K562 (cell line): ENCODE measurements at regions not wholly inside any gene's neighbourhood (a gene's known extent, or its start where the extent isn't known, plus 50 kb on each side); places are given as distances from the start of the nearest gene placed in this dataset.

Experiments
- ATAC-seq: fragments of 200-7000 bp; cut with Tn5 transposase; 3 replicates; pipeline ENCODE4 v1.9.1; 2020; ENCODE audit warnings: moderate library complexity
- BruUV-seq: library from RNA; stranded (reverse); fragments of 400-500 nt; replicated peaks from 2 replicates; lab custom pipeline; 2021; lab: Mats Ljungman, UMichigan
- CTCF ChIA-PET: fragments of 300-600 bp; formaldehyde crosslinking; extraction: SDS; loops from one replicate; lab custom pipeline; 2021; ENCODE audit warnings: low intra/inter-chr PET ratio; lab: Yijun Ruan, JAX
- POLR2A ChIA-PET: fragments of 300-600, 350-650 bp; sonication (Branson Sonifier 250); formaldehyde crosslinking; extraction: SDS; loops from one replicate; lab custom pipeline; 2021; ENCODE audit warnings: antibody characterized with exemption, inconsistent platforms; lab: Yijun Ruan, JAX
- DNase-seq, 4 experiments: peaks; one replicate each; pipeline versions ENCODE4 v3.0.0 to v3.0.0-alpha.2; 2011 to 2018; ENCODE audit warnings: low spot score in 3 of 4, mixed read lengths in 3 of 4; ENCODE audit errors: extremely low read depth in 1 of 4
- FAIRE-seq: peaks from 2 replicates; lab custom pipeline; 2011; peaks lifted over from hg19 to GRCh38; lab: Jason Lieb, UNC
- H2AFZ ChIP-seq: 2 replicates; pipeline ENCODE4 v1.6.0; 2011; ENCODE audit warnings: low read depth, low read length, control low read depth, inconsistent platforms
- H3K27ac ChIP-seq: fragments of 200-600 bp; 3 replicates; pipeline ENCODE4 v1.8.0; 2011; ENCODE audit warnings: low read depth, mild to moderate bottlenecking, control low read depth, inconsistent platforms, low read length, moderate library complexity, mixed read lengths; ENCODE audit errors: extremely low read depth
- H3K27me3 ChIP-seq, 2 experiments: fragments of 300-600 bp in 1 of 2; 2 replicates in 1 of 2; 3 replicates in 1 of 2; pipeline versions ENCODE4 v1.6.0 to v1.8.0; 2011; ENCODE audit warnings: inconsistent platforms in 2 of 2, low read length in 2 of 2, mild to moderate bottlenecking in 1 of 2, mixed read lengths in 1 of 2, moderate library complexity in 1 of 2; ENCODE audit not compliant: control insufficient read depth in 2 of 2, insufficient read depth in 2 of 2
- H3K36me3 ChIP-seq: fragments of 300-600 bp; 3 replicates; pipeline ENCODE4 v1.8.0; 2011; ENCODE audit warnings: mild to moderate bottlenecking, low read length, inconsistent platforms; ENCODE audit not compliant: control insufficient read depth, insufficient read depth
- H3K4me1 ChIP-seq, 2 experiments: fragments of 200-600 bp in 1 of 2; replicated peaks in 1 of 2; 2 replicates in 1 of 2; 3 replicates in 1 of 2; pipeline versions ENCODE4 v1.5.1 to v1.8.0; 2011; ENCODE audit warnings: inconsistent platforms in 2 of 2, low read length in 2 of 2, mild to moderate bottlenecking in 1 of 2, mixed read lengths in 1 of 2, moderate library complexity in 1 of 2; ENCODE audit not compliant: control insufficient read depth in 2 of 2, insufficient read depth in 2 of 2
- H3K4me2 ChIP-seq: 2 replicates; pipeline ENCODE4 v1.6.1; 2011; ENCODE audit warnings: low read length, control low read depth, inconsistent platforms, mixed read lengths; ENCODE audit not compliant: insufficient read depth
- H3K4me3 ChIP-seq: fragments of 200-600 bp; sonication (generic), shearing (Covaris generic); 2 replicates; pipeline ENCODE4 v1.5.1; 2016; ENCODE audit warnings: control low read depth, inconsistent platforms
- H3K79me2 ChIP-seq: fragments of 200-600 bp; 3 replicates; pipeline ENCODE4 v1.8.0; 2011; ENCODE audit warnings: low read length, inconsistent platforms; ENCODE audit not compliant: control insufficient read depth, insufficient read depth
- H3K9ac ChIP-seq, 2 experiments: 2 replicates each; pipeline versions ENCODE4 v1.6.0 to v1.6.1; 2011; ENCODE audit warnings: low read depth in 2 of 2, low read length in 2 of 2, control low read depth in 1 of 2, inconsistent platforms in 1 of 2, mild to moderate bottlenecking in 1 of 2, mixed read lengths in 1 of 2; ENCODE audit not compliant: insufficient read depth in 1 of 2
- H3K9me1 ChIP-seq: one replicate; pipeline ENCODE4 v1.6.0; 2011; ENCODE audit warnings: inconsistent platforms, mild to moderate bottlenecking, low read length, moderate library complexity; ENCODE audit not compliant: control insufficient read depth, insufficient read depth
- H3K9me3 ChIP-seq: replicated peaks from 2 replicates; pipeline ENCODE4 v1.5.1; 2011; ENCODE audit warnings: low read depth, low read length, inconsistent platforms; ENCODE audit not compliant: control insufficient read depth, insufficient read depth
- H4K20me1 ChIP-seq: replicated peaks from 2 replicates; pipeline ENCODE4 v1.6.1; 2011; ENCODE audit warnings: low read length, inconsistent platforms, mixed read lengths; ENCODE audit not compliant: control insufficient read depth, insufficient read depth
- FUS ChIP-seq: fragments of 200-400 bp; formaldehyde crosslinking; optimal IDR thresholded peaks from 2 replicates; pipeline ENCODE3; 2017; ENCODE audit warnings: low read depth, low read length
- HOMEZ ChIP-seq: fragments of 250-450 bp; sonication (Bioruptor Pico); IDR thresholded peaks from 2 replicates; pipeline ENCODE4 v1.4.0; 2020; ENCODE audit warnings: mild to moderate bottlenecking, moderate library complexity
- KLF1 ChIP-seq: fragments of 450-650 bp; IDR thresholded peaks from 2 replicates; pipeline ENCODE4 v1.6.1; 2016; ENCODE audit warnings: missing genetic modification characterization, missing compliant biosample characterization
- MTA2 ChIP-seq: fragments of 450-650 bp; IDR thresholded peaks from 2 replicates; pipeline ENCODE4 v1.6.1; 2016; ENCODE audit warnings: low read depth
- NR2C2 ChIP-seq, 2 experiments: fragments of 200-800 bp in 1 of 2; sonication (Bioruptor generic) in 1 of 2; sonication (generic) in 1 of 2; formaldehyde crosslinking in 1 of 2; IDR thresholded peaks; 2 replicates each; pipeline versions ENCODE4 v1.6.1 to v1.8.0; 2016 to 2022; ENCODE audit warnings: mild to moderate bottlenecking in 1 of 2, missing compliant biosample characterization in 1 of 2, missing genetic modification characterization in 1 of 2, missing genetic modification reagents in 1 of 2
- OTX1 ChIP-seq: fragments of 450-650 bp; formaldehyde crosslinking; IDR thresholded peaks from 2 replicates; pipeline ENCODE4 v1.4.0; 2022; ENCODE audit warnings: mild to moderate bottlenecking
- POLR2B ChIP-seq: fragments of 450-650 bp; IDR thresholded peaks from 2 replicates; pipeline ENCODE4 v1.6.1; 2018; ENCODE audit warnings: low read depth; ENCODE audit not compliant: partially characterized antibody
- SLC30A9 ChIP-seq: fragments of 250-450 bp; sonication (Bioruptor Pico); IDR thresholded peaks from 2 replicates; pipeline ENCODE4 v1.8.0; 2022; ENCODE audit warnings: mild to moderate bottlenecking, moderate library complexity
- SOX6 ChIP-seq: fragments of 450-650 bp; IDR thresholded peaks from 2 replicates; pipeline ENCODE4 v1.6.1; 2014; ENCODE audit warnings: mild to moderate bottlenecking
- TEAD2 ChIP-seq: fragments of 450-650 bp; IDR thresholded peaks from 2 replicates; pipeline ENCODE4 v1.6.1; 2016; ENCODE audit warnings: missing genetic modification characterization, control low read depth, missing compliant biosample characterization
- ZBTB9 ChIP-seq: fragments of 450-650 bp; formaldehyde crosslinking; IDR thresholded peaks from 2 replicates; pipeline ENCODE4 v1.4.0; 2020; ENCODE audit warnings: mild to moderate bottlenecking, moderate library complexity
- ZNF311 ChIP-seq: fragments of 250-450 bp; sonication (Bioruptor Pico); IDR thresholded peaks from 2 replicates; pipeline ENCODE4 v1.4.0; 2020; ENCODE audit warnings: mild to moderate bottlenecking, moderate library complexity
- ZNF764 ChIP-seq: fragments of 250-450 bp; sonication (Bioruptor Pico); IDR thresholded peaks from 2 replicates; pipeline ENCODE4 v1.4.0; 2020; ENCODE audit warnings: low read depth, mild to moderate bottlenecking, moderate library complexity
- WGBS: fragments of 100-300 bp; shearing (Covaris generic); methylation state at CpG from one replicate; pipeline ENCODE4 v1.1.6; 2016; ENCODE audit warnings: low coverage, mixed read lengths; ENCODE audit not compliant: insufficient coverage; ENCODE audit errors: missing lambda C conversion rate; 5-methylcytosine and 5-hydroxymethylcytosine counted together
- in situ Hi-C: fragments of 300-500 bp; cut with MboI; formaldehyde crosslinking; loops from 4 replicates; pipeline ENCODE4 v1.15.0; 2018; ENCODE audit warnings: inconsistent platforms, mixed read lengths
- intact Hi-C: fragments of 100-400 bp; cut with micrococcal nuclease; formaldehyde crosslinking; loops from 2 replicates; pipeline ENCODE4 v1.14.2; 2022

GRCh38 chr11:44496391-44496790 is 69.1 kb upstream of the CD82 start:
- H3K36me3 ChIP-seq: no peaks in the 10 kb centered on the region
- BruUV-seq: no TSS peak
- H3K79me2 ChIP-seq: no peaks in the 10 kb centered on the region
- no peak overlapping the region for H3K27ac ChIP-seq
- peaks cover 3% of the 10 kb centered on the region for H3K9me1 ChIP-seq
- 0 out of 5 replicates have a peak, but pooled peaks cover 0 to 3% of the 10 kb centered on the region in 2 experiments for H3K4me1 ChIP-seq
- H2AFZ ChIP-seq: no peak overlapping the region
- 0% methylated on average over 3 of the region's 3 CpGs for WGBS
- no peak overlapping the region for H3K4me2 ChIP-seq
- ATAC-seq (no peak), DNase-seq (no peak), FAIRE-seq (no peak)
- CTCF ChIA-PET: no interaction called here
- intact Hi-C loops (no loop called here), in situ Hi-C loops (no loop called here)
- POLR2A ChIA-PET: no interaction called here
- H3K4me3 ChIP-seq: no peak overlapping the region
- H3K9me3 ChIP-seq: no peaks in the 10 kb centered on the region
- no peak overlapping the region for H3K9ac ChIP-seq
- H4K20me1 ChIP-seq: no peaks in the 10 kb centered on the region
- TF ChIP-seq SOX6: no peak
- TF ChIP-seq HOMEZ (CRISPR knock-in tag): no peak
- TF ChIP-seq OTX1 (CRISPR knock-in tag): no peak
- no peak for TF ChIP-seq POLR2B
- no peak for TF ChIP-seq MTA2
- TF ChIP-seq ZNF311: no peak
- no peak for TF ChIP-seq TEAD2 (tag)
- TF ChIP-seq FUS: no peak
- TF ChIP-seq SLC30A9 (CRISPR knock-in tag): no peak
- no peak for TF ChIP-seq ZBTB9
- TF ChIP-seq ZNF764 (CRISPR knock-in tag): no peak
- no peak for TF ChIP-seq NR2C2 (CRISPR knock-in tag; IDR thresholded peaks at IDR 0.05)
- no peak for TF ChIP-seq NR2C2 (tag; IDR thresholded peaks at IDR 0.05)
- TF ChIP-seq KLF1 (tag): no peak
- TF ChIP-seq, all 486 proteins: peak for 0
- H3K27me3 ChIP-seq: peaks cover 2 to 23% of the 10 kb centered on the region in 2 experiments
